ENCODE measurements at regions not wholly inside any gene's neighbourhood (a gene's known extent, or its start where the extent isn't known, plus 50 kb on each side); places are given as distances from the start of the nearest gene placed in this dataset.

DNA sequence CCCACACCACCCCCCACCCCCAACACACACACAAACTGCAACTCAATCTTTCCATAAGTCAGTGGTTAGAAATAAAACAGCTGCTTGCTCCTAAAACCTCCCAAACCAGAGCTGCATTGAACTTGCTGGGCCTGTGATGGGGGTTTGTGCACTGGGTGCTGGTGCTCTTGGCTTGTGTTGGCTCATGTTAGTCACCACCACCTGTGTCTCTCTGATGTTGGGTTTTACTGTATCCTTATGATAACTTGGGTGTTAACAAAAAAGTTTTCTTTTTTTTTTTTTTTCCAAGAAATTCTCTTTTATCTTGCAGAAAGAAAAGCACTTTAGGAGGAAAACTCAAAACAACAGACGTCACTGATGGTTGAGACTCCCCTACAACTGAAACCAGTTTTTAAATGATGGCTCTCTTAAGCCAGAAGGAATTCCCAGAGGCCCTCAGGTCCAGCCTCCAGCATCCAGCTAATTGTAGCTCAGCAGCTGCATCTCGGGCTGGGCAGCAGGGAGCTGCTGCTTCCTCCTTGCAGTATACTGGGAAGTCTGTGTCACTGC is 79.9 kb upstream of the DRD2 start:
- FAIRE-seq, result peak; percentile 5
- H3K4me2 ChIP-seq (ENCODE audit: control insufficient read depth, extremely low read depth, insufficient read depth, low read depth, low read length), result no peak overlapping the region

DNA sequence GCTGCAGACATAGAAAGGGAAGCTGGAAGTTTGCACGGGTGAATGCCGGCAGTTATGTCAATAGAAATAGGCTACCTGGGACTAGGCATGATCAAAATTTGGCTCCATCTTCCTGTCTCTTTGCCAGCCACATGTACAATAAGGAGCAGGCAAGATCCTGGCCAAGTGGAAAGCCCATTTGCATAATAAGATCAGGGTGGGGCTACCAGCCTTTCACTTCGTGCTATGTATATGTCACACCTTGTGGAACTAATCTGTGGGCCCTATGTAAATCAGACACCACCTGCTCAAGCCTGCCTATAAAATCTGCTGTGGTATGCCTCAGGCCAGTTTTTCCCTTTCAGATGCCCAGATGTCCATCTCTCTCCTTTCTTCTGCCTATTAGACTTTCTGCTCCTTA is 79.3 kb upstream of the DRD2 start:
- Histone ChIP-seq H3K4me2 (ENCODE audit: control insufficient read depth, extremely low read depth, insufficient read depth, low read depth, low read length) (no peak overlapping the region), H3K9me3 (ENCODE audit: control insufficient read depth, low read depth, low read length) (no peaks in the 10 kb centered on the region), H3K79me2 (ENCODE audit: control insufficient read depth, insufficient read depth, low read length) (no peaks in the 10 kb centered on the region), H4K20me1 (ENCODE audit: control insufficient read depth, extremely low read depth, insufficient read depth, low read length) (no peaks in the 10 kb centered on the region), H3K9ac (ENCODE audit: control insufficient read depth, extremely low read depth, insufficient read depth, low read length) (no peak overlapping the region), H3K27me3 (ENCODE audit: control insufficient read depth, extremely low read depth, insufficient read depth, low read length) (no peaks in the 10 kb centered on the region), H2AFZ (ENCODE audit: control insufficient read depth, low read length) (no peak overlapping the region), H3K27ac (ENCODE audit: control insufficient read depth, insufficient read depth, low read length) (no peak overlapping the region), H3K9me1 (ENCODE audit: control insufficient read depth, extremely low read depth, insufficient read depth, low read length) (no peaks in the 10 kb centered on the region), H3K4me1 (ENCODE audit: control insufficient read depth, extremely low read depth, insufficient read depth, low read length) (peaks cover 30% of the 10 kb centered on the region), H3K4me3 (ENCODE audit: control insufficient read depth in 2 of 3, extremely low read depth in 1 of 3, insufficient read depth in 2 of 3, low read depth in 1 of 3, low read length in 3 of 3) (no peak overlapping the region), H3K36me3 (ENCODE audit: control insufficient read depth in 2 of 2, extremely low read depth in 1 of 2, insufficient read depth in 2 of 2, low read length in 2 of 2) (no peaks in the 10 kb centered on the region)
- DNase-seq (ENCODE audit: low read depth, low spot score), result no peak
- no peak for TF ChIP-seq EZH2 (IDR thresholded peaks at IDR 0.05; ENCODE audit: low read length)
- TF ChIP-seq, protein P1, sequence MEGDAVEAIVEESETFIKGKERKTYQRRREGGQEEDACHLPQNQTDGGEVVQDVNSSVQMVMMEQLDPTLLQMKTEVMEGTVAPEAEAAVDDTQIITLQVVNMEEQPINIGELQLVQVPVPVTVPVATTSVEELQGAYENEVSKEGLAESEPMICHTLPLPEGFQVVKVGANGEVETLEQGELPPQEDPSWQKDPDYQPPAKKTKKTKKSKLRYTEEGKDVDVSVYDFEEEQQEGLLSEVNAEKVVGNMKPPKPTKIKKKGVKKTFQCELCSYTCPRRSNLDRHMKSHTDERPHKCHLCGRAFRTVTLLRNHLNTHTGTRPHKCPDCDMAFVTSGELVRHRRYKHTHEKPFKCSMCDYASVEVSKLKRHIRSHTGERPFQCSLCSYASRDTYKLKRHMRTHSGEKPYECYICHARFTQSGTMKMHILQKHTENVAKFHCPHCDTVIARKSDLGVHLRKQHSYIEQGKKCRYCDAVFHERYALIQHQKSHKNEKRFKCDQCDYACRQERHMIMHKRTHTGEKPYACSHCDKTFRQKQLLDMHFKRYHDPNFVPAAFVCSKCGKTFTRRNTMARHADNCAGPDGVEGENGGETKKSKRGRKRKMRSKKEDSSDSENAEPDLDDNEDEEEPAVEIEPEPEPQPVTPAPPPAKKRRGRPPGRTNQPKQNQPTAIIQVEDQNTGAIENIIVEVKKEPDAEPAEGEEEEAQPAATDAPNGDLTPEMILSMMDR (optimal IDR thresholded peaks at IDR 0.05 in 1 of 3, IDR thresholded peaks at IDR 0.05 in 1 of 3, conservative IDR thresholded peaks at IDR 0.05 in 1 of 3; ENCODE audit: extremely low read depth in 1 of 3, insufficient read depth in 2 of 3, low read length in 3 of 3), result no peak
- dilution Hi-C loops (cut with MboI; ENCODE audit: extremely low pct_ligation_motif_present, low sequenced_read_pairs), result no loop called here
- peak; percentile 39 for FAIRE-seq

More for the DNA sequence above, 79.9 kb upstream of the DRD2 start:
- H3K4me3 ChIP-seq (ENCODE audit: control insufficient read depth in 2 of 3, extremely low read depth in 1 of 3, insufficient read depth in 2 of 3, low read depth in 1 of 3, low read length in 3 of 3), result no peak overlapping the region
- H3K9me3 ChIP-seq (ENCODE audit: control insufficient read depth, low read depth, low read length), result no peaks in the 10 kb centered on the region
- no peaks in the 10 kb centered on the region for H3K36me3 ChIP-seq (ENCODE audit: control insufficient read depth in 2 of 2, extremely low read depth in 1 of 2, insufficient read depth in 2 of 2, low read length in 2 of 2)
- no peaks in the 10 kb centered on the region for H3K27me3 ChIP-seq (ENCODE audit: control insufficient read depth, extremely low read depth, insufficient read depth, low read length)
- dilution Hi-C loops (cut with MboI; ENCODE audit: extremely low pct_ligation_motif_present, low sequenced_read_pairs), result no loop called here
- H3K79me2 ChIP-seq (ENCODE audit: control insufficient read depth, insufficient read depth, low read length), result no peaks in the 10 kb centered on the region
- H2AFZ ChIP-seq (ENCODE audit: control insufficient read depth, low read length), result no peak overlapping the region
- DNase-seq (ENCODE audit: low read depth, low spot score), result no peak
- TF ChIP-seq, protein P1 (optimal IDR thresholded peaks at IDR 0.05 in 1 of 3, IDR thresholded peaks at IDR 0.05 in 1 of 3, conservative IDR thresholded peaks at IDR 0.05 in 1 of 3; ENCODE audit: extremely low read depth in 1 of 3, insufficient read depth in 2 of 3, low read length in 3 of 3), result no peak
- TF ChIP-seq EZH2 (IDR thresholded peaks at IDR 0.05; ENCODE audit: low read length), result no peak
- H3K27ac ChIP-seq (ENCODE audit: control insufficient read depth, insufficient read depth, low read length), result no peak overlapping the region
- no peaks in the 10 kb centered on the region for H3K9me1 ChIP-seq (ENCODE audit: control insufficient read depth, extremely low read depth, insufficient read depth, low read length)
- H3K4me1 ChIP-seq (ENCODE audit: control insufficient read depth, extremely low read depth, insufficient read depth, low read length), result peaks cover 24% of the 10 kb centered on the region
- no peaks in the 10 kb centered on the region for H4K20me1 ChIP-seq (ENCODE audit: control insufficient read depth, extremely low read depth, insufficient read depth, low read length)
- H3K9ac ChIP-seq (ENCODE audit: control insufficient read depth, extremely low read depth, insufficient read depth, low read length), result no peak overlapping the region
